PC-9 (cell line): ENCODE measurements at regions not wholly inside any gene's neighbourhood (a gene's known extent, or its start where the extent isn't known, plus 50 kb on each side); places are given as distances from the start of the nearest gene placed in this dataset.

Experiments used
- BruUV-seq: library from RNA; stranded (reverse); fragments of 400-500 nt; replicated peaks from 2 replicates; lab custom pipeline; 2021; lab: Mats Ljungman, UMichigan
- CTCF ChIA-PET: fragments of 300-600 bp; sonication (Branson Sonifier 250); formaldehyde crosslinking; loops from one replicate; lab custom pipeline; 2022; ENCODE audit warnings: antibody characterized with exemption; lab: Charles Lee
- POLR2A ChIA-PET: fragments of 300-600 bp; sonication (Branson Sonifier 250); formaldehyde crosslinking; loops from one replicate; lab custom pipeline; 2022; ENCODE audit warnings: antibody characterized with exemption; ENCODE audit not compliant: unreplicated experiment; lab: Charles Lee
- DNase-seq, 2 experiments: peaks; one replicate each; pipeline versions ENCODE4 v3.0.0 to v3.0.0-alpha.2; 2015 to 2022; ENCODE audit warnings: mixed read lengths in 1 of 2
- H2AFZ ChIP-seq: fragments of 200-600 bp; sonication (generic); 2 replicates; pipeline ENCODE4 v1.8.1; 2017; ENCODE audit warnings: antibody characterized with exemption
- H3F3A ChIP-seq: fragments of 200-600 bp; sonication (generic); 2 replicates; pipeline ENCODE4 v1.8.1; 2017; ENCODE audit warnings: antibody characterized with exemption, mild to moderate bottlenecking, low read depth; ENCODE audit not compliant: insufficient read depth
- H3K27ac ChIP-seq: fragments of 200-600 bp; sonication (generic); 2 replicates; pipeline ENCODE4 v1.6.1; 2016; ENCODE audit warnings: mixed run types
- H3K27me3 ChIP-seq: fragments of 200-600 bp; sonication (generic); 2 replicates; pipeline ENCODE4 v1.6.1; 2016; ENCODE audit warnings: low read depth, mixed run types; ENCODE audit not compliant: insufficient read depth
- H3K36me3 ChIP-seq: fragments of 200-600 bp; sonication (generic); 2 replicates; pipeline ENCODE4 v1.6.1; 2016; ENCODE audit warnings: low read depth, mixed run types
- H3K4me1 ChIP-seq: fragments of 200-600 bp; sonication (generic); replicated peaks from 2 replicates; pipeline ENCODE4 v1.6.1; 2016; ENCODE audit warnings: mixed run types; ENCODE audit not compliant: insufficient read depth
- H3K4me2 ChIP-seq: fragments of 200-600 bp; sonication (generic); 2 replicates; pipeline ENCODE4 v1.6.1; 2017; ENCODE audit warnings: mixed run types
- H3K4me3 ChIP-seq: fragments of 200-600 bp; sonication (generic); 2 replicates; pipeline ENCODE4 v1.6.1; 2016; ENCODE audit warnings: mixed run types
- H3K79me2 ChIP-seq: fragments of 200-600 bp; sonication (generic); 2 replicates; pipeline ENCODE4 v1.6.1; 2017; ENCODE audit warnings: low read depth, mixed run types
- H3K9me2 ChIP-seq: fragments of 200-600 bp; sonication (generic); 2 replicates; pipeline ENCODE4 v1.8.1; 2017; ENCODE audit warnings: mild to moderate bottlenecking; ENCODE audit not compliant: insufficient read depth
- H3K9me3 ChIP-seq: fragments of 200-600 bp; sonication (generic); 2 replicates; pipeline ENCODE4 v1.8.1; 2016; ENCODE audit warnings: low read depth; ENCODE audit not compliant: insufficient read depth
- H4K20me1 ChIP-seq: fragments of 200-600 bp; sonication (generic); 2 replicates; pipeline ENCODE4 v1.8.1; 2017; ENCODE audit not compliant: insufficient read depth
- EZH2 ChIP-seq: fragments of 200-600 bp; sonication (generic); IDR thresholded peaks from 2 replicates; pipeline ENCODE4 v1.8.0; 2017; ENCODE audit warnings: antibody characterized with exemption, low read depth
- intact Hi-C: fragments of 100-400 bp; cut with micrococcal nuclease; formaldehyde crosslinking; loops from one replicate; pipeline ENCODE4 v1.10.0; 2022; ENCODE audit not compliant: unreplicated experiment
- TF ChIP-seq, protein P1 (sequence below): fragments of 200-600 bp; sonication (generic); conservative IDR thresholded peaks from 2 replicates; pipeline ENCODE4 v1.6.1; 2017; ENCODE audit warnings: mixed run types, antibody characterized with exemption, mild to moderate bottlenecking, moderate library complexity

- TF ChIP-seq, protein P1, sequence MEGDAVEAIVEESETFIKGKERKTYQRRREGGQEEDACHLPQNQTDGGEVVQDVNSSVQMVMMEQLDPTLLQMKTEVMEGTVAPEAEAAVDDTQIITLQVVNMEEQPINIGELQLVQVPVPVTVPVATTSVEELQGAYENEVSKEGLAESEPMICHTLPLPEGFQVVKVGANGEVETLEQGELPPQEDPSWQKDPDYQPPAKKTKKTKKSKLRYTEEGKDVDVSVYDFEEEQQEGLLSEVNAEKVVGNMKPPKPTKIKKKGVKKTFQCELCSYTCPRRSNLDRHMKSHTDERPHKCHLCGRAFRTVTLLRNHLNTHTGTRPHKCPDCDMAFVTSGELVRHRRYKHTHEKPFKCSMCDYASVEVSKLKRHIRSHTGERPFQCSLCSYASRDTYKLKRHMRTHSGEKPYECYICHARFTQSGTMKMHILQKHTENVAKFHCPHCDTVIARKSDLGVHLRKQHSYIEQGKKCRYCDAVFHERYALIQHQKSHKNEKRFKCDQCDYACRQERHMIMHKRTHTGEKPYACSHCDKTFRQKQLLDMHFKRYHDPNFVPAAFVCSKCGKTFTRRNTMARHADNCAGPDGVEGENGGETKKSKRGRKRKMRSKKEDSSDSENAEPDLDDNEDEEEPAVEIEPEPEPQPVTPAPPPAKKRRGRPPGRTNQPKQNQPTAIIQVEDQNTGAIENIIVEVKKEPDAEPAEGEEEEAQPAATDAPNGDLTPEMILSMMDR: no peak
- TF ChIP-seq EZH2: no peak
- Histone ChIP-seq H3K4me1 (no peaks in the 10 kb centered on the region), H3K27me3 (no peaks in the 10 kb centered on the region), H3F3A (no peaks in the 10 kb centered on the region), H3K79me2 (no peaks in the 10 kb centered on the region), H3K36me3 (no peaks in the 10 kb centered on the region), H3K9me2 (no peaks in the 10 kb centered on the region), H3K27ac (no peak overlapping the region), H4K20me1 (no peaks in the 10 kb centered on the region), H3K4me3 (no peak overlapping the region), H3K9me3 (no peaks in the 10 kb centered on the region), H2AFZ (no peak overlapping the region), H3K4me2 (no peak overlapping the region)
- ChIA-PET POLR2A (no interaction called here), CTCF (no interaction called here)
- intact Hi-C loops: no loop called here
- DNase-seq: no peak
- no TSS peak for BruUV-seq
Observed at GRCh38 chr1:50285994-50286393, 137.2 kb downstream of the DMRTA2 start.

DNA sequence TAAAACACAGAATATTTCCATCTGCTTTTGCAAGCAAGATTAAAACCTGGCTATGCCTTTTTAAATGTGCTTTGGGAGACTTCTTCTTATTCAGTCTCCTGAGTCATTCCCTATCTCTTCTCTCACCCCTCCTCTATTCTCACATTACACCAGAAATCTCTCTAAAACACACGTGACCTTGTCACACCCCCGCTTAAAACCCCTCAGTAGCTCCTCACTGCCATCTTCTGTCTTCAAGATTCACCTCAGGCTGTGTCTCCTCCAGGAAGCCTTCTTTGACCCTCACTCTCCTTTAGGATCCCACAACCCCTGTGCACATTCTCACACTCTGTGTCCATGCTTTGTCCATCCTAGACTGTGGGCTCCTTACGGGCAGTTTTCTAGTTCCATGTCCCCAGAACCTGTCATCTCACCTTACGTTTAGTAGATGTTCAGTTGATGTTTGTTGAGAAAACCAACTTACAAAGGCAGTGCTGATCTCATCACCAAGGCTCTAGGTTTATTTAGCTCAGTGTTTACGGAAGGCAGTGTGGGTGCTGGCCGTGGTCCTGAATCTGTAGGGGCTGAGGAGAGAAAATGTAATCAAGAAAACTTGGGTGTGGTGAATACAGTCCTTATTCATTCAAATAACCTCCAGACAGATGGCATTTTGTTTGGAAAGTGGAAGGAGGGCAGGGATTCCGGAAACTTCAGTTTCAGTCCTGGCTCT lies 143.5 kb downstream of the DMRTA2 start:
- H3K4me3 ChIP-seq: no peak overlapping the region
- ChIA-PET CTCF (no interaction called here), POLR2A (no interaction called here)
- no peaks in the 10 kb centered on the region for H3K79me2 ChIP-seq
- no peaks in the 10 kb centered on the region for H3F3A ChIP-seq
- H3K4me2 ChIP-seq: no peak overlapping the region
- intact Hi-C loops: no loop called here
- H2AFZ ChIP-seq: no peak overlapping the region
- no peaks in the 10 kb centered on the region for H3K4me1 ChIP-seq
- no peaks in the 10 kb centered on the region for H3K36me3 ChIP-seq
- no peaks in the 10 kb centered on the region for H4K20me1 ChIP-seq
- no TSS peak for BruUV-seq
- peaks cover 23% of the 10 kb centered on the region for H3K27me3 ChIP-seq
- no peaks in the 10 kb centered on the region for H3K9me3 ChIP-seq
- no peak overlapping the region for H3K27ac ChIP-seq
- peak in 1 of 2 experiments; percentile 8 for DNase-seq
- H3K9me2 ChIP-seq: no peaks in the 10 kb centered on the region
- TF ChIP-seq EZH2: no peak
- TF ChIP-seq, protein P1: no peak

GRCh38 chr1:50278961-50279360 lies 144.3 kb downstream of the DMRTA2 start:
- peaks cover 23% of the 10 kb centered on the region for H3K27me3 ChIP-seq
- H3K4me3 ChIP-seq: no peak overlapping the region
- ChIA-PET POLR2A (no interaction called here), CTCF (no interaction called here)
- H3K9me3 ChIP-seq: no peaks in the 10 kb centered on the region
- no peak overlapping the region for H2AFZ ChIP-seq
- H3K4me1 ChIP-seq: no peaks in the 10 kb centered on the region
- no peaks in the 10 kb centered on the region for H4K20me1 ChIP-seq
- no peak overlapping the region for H3K4me2 ChIP-seq
- H3K79me2 ChIP-seq: no peaks in the 10 kb centered on the region
- TF ChIP-seq, protein P1: no peak
- TF ChIP-seq EZH2: no peak
- intact Hi-C loops: no loop called here
- H3K27ac ChIP-seq: no peak overlapping the region
- H3K36me3 ChIP-seq: no peaks in the 10 kb centered on the region
- H3F3A ChIP-seq: no peaks in the 10 kb centered on the region
- BruUV-seq: no TSS peak
- H3K9me2 ChIP-seq: no peaks in the 10 kb centered on the region
- no peak for DNase-seq
